WTC11 (cell line): ENCODE measurements at regions not wholly inside any gene's neighbourhood (a gene's known extent, or its start where the extent isn't known, plus 50 kb on each side); places are given as distances from the start of the nearest gene placed in this dataset.

Experiments
- ATAC-seq: fragments of 200-7000 bp; cut with Tn5 transposase; 2 replicates; pipeline ENCODE4 v1.10.0; 2021; ENCODE audit warnings: mild to moderate bottlenecking, moderate library complexity
- CTCF ChIA-PET: fragments of 300-600 bp; sonication (Branson Sonifier 250); formaldehyde crosslinking; loops from one replicate; lab custom pipeline; 2021; ENCODE audit warnings: antibody characterized with exemption; lab: Charles Lee
- POLR2A ChIA-PET: fragments of 350-600 bp; sonication (Branson Sonifier 250); formaldehyde crosslinking; loops from one replicate; lab custom pipeline; 2021; ENCODE audit warnings: antibody characterized with exemption; lab: Charles Lee
- DNase-seq: peaks from one replicate; pipeline ENCODE4 v3.0.0; 2021; ENCODE audit warnings: low spot score
- H3K27ac Mint-ChIP-seq: 2 replicates; pipeline ENCODE4 v1.8.0; 2021; ENCODE audit warnings: mixed read lengths
- H3K27me3 Mint-ChIP-seq: 2 replicates; pipeline ENCODE4 v1.8.0; 2021; ENCODE audit warnings: low read depth, mild to moderate bottlenecking, moderate library complexity, mixed read lengths
- H3K36me3 Mint-ChIP-seq: 2 replicates; pipeline ENCODE4 v1.8.0; 2021; ENCODE audit warnings: mixed read lengths
- H3K4me1 Mint-ChIP-seq: 2 replicates; pipeline ENCODE4 v1.8.0; 2022; ENCODE audit warnings: mixed read lengths
- H3K4me3 Mint-ChIP-seq: 2 replicates; pipeline ENCODE4 v1.8.0; 2021; ENCODE audit warnings: mild to moderate bottlenecking, moderate library complexity, mixed read lengths
- H3K9me3 Mint-ChIP-seq: 2 replicates; pipeline ENCODE4 v1.8.0; 2021; ENCODE audit warnings: mixed read lengths
- CREM ChIP-seq: sonication (generic); formaldehyde crosslinking; IDR thresholded peaks from 2 replicates; pipeline ENCODE4 v1.8.1; 2022; ENCODE audit warnings: mild to moderate bottlenecking, missing genetic modification reagents, moderate library complexity
- E2F5 ChIP-seq: sonication (generic); formaldehyde crosslinking; IDR thresholded peaks from 2 replicates; pipeline ENCODE4 v1.8.1; 2022; ENCODE audit warnings: mild to moderate bottlenecking, moderate library complexity, missing genetic modification reagents
- EMX1 ChIP-seq: fragments of 250-450 bp; sonication (Bioruptor Pico); IDR thresholded peaks from 2 replicates; pipeline ENCODE4 v1.8.0; 2021; ENCODE audit warnings: mild to moderate bottlenecking
- ESRRA ChIP-seq: sonication (generic); formaldehyde crosslinking; IDR thresholded peaks from 2 replicates; pipeline ENCODE4 v1.8.1; 2022; ENCODE audit warnings: mild to moderate bottlenecking, missing genetic modification reagents, borderline replicate concordance
- FOXJ3 ChIP-seq: sonication (generic); formaldehyde crosslinking; IDR thresholded peaks from 2 replicates; pipeline ENCODE4 v1.9.0; 2021; ENCODE audit warnings: missing genetic modification reagents, mild to moderate bottlenecking, borderline replicate concordance
- GABPB1 ChIP-seq: sonication (generic); formaldehyde crosslinking; IDR thresholded peaks from 2 replicates; pipeline ENCODE4 v1.8.1; 2023; ENCODE audit warnings: mild to moderate bottlenecking, missing genetic modification reagents
- IRF2 ChIP-seq: sonication (generic); formaldehyde crosslinking; IDR thresholded peaks from 2 replicates; pipeline ENCODE4 v1.8.0; 2022; ENCODE audit warnings: low read depth, missing genetic modification reagents, borderline replicate concordance
- NR3C1 ChIP-seq: sonication (generic); formaldehyde crosslinking; conservative IDR thresholded peaks from 2 replicates; pipeline ENCODE4 v1.8.1; 2023; ENCODE audit warnings: low read depth, mild to moderate bottlenecking, missing genetic modification reagents
- SMAD4 ChIP-seq: sonication (generic); formaldehyde crosslinking; IDR thresholded peaks from 2 replicates; pipeline ENCODE4 v1.8.0; 2022; ENCODE audit warnings: mild to moderate bottlenecking, missing genetic modification reagents
- SP1 ChIP-seq: sonication (generic); formaldehyde crosslinking; conservative IDR thresholded peaks from 2 replicates; pipeline ENCODE4 v1.8.1; 2022; ENCODE audit warnings: missing genetic modification reagents
- TCF7 ChIP-seq: sonication (generic); formaldehyde crosslinking; IDR thresholded peaks from 2 replicates; pipeline ENCODE4 v1.8.0; 2022; ENCODE audit warnings: mild to moderate bottlenecking, low read depth, missing genetic modification reagents, moderate library complexity
- ZNF396 ChIP-seq: fragments of 250-450 bp; sonication (Bioruptor Pico); IDR thresholded peaks from 2 replicates; pipeline ENCODE4 v1.8.0; 2021; ENCODE audit warnings: mild to moderate bottlenecking, moderate library complexity, borderline replicate concordance
- TF ChIP-seq, protein P1 (sequence below): sonication (generic); formaldehyde crosslinking; IDR thresholded peaks from 2 replicates; pipeline ENCODE4 v1.8.0; 2023; ENCODE audit warnings: missing genetic modification reagents, mild to moderate bottlenecking, borderline replicate concordance
- TF ChIP-seq, protein P2 (sequence below): sonication (generic); formaldehyde crosslinking; IDR thresholded peaks from 2 replicates; pipeline ENCODE4 v1.8.0; 2022; ENCODE audit warnings: mild to moderate bottlenecking, missing genetic modification reagents
- TF ChIP-seq, protein P3 (sequence below): sonication (generic); formaldehyde crosslinking; IDR thresholded peaks from 2 replicates; pipeline ENCODE4 v1.8.1; 2022; ENCODE audit warnings: missing genetic modification reagents, borderline replicate concordance
- TF ChIP-seq, protein P4 (sequence below): sonication (generic); formaldehyde crosslinking; IDR thresholded peaks from 2 replicates; pipeline ENCODE4 v1.8.1; 2022; ENCODE audit warnings: low read depth, missing genetic modification reagents, borderline replicate concordance
- TF ChIP-seq, protein P5 (sequence below): fragments of 200-600 bp; IDR thresholded peaks from 2 replicates; pipeline ENCODE4 v1.8.0; 2022; ENCODE audit warnings: antibody characterized with exemption
- TF ChIP-seq, protein P6 (sequence below): sonication (generic); formaldehyde crosslinking; IDR thresholded peaks from 2 replicates; pipeline ENCODE4 v1.8.0; 2022; ENCODE audit warnings: missing genetic modification reagents

DNA sequence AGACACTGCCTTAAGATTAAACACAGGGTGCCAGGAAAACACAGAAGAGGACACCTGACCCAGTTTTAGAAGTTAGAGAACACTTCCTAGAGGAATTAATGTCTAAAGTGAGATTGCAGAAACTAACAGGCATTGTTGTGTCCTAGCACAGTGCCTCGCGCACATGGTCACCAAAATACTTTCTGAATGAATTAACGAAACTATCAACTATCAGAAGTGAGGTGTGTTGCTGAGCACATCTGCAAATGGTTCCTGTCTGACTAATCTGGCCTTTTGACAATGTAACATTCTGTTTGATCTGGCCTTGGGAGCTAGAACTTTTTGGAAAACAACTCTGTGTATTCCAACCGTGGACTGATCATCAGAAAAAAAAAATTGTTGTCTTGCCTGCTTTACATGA, 556.8 kb upstream of the LCORL start:
- Mint-ChIP-seq H3K4me1 (peaks cover 14% of the 10 kb centered on the region), H3K36me3 (no peaks in the 10 kb centered on the region), H3K27ac (no peak overlapping the region), H3K4me3 (no peak overlapping the region), H3K9me3 (no peaks in the 10 kb centered on the region), H3K27me3 (no peaks in the 10 kb centered on the region)
- ChIA-PET POLR2A (no interaction called here), CTCF (no interaction called here)
- TF ChIP-seq CREM (CRISPR knock-in tag) (no peak), EMX1 (CRISPR knock-in tag) (no peak), ESRRA (no peak), IRF2 (CRISPR knock-in tag) (no peak), ZNF396 (CRISPR knock-in tag) (no peak)
- TF ChIP-seq, protein P1, sequence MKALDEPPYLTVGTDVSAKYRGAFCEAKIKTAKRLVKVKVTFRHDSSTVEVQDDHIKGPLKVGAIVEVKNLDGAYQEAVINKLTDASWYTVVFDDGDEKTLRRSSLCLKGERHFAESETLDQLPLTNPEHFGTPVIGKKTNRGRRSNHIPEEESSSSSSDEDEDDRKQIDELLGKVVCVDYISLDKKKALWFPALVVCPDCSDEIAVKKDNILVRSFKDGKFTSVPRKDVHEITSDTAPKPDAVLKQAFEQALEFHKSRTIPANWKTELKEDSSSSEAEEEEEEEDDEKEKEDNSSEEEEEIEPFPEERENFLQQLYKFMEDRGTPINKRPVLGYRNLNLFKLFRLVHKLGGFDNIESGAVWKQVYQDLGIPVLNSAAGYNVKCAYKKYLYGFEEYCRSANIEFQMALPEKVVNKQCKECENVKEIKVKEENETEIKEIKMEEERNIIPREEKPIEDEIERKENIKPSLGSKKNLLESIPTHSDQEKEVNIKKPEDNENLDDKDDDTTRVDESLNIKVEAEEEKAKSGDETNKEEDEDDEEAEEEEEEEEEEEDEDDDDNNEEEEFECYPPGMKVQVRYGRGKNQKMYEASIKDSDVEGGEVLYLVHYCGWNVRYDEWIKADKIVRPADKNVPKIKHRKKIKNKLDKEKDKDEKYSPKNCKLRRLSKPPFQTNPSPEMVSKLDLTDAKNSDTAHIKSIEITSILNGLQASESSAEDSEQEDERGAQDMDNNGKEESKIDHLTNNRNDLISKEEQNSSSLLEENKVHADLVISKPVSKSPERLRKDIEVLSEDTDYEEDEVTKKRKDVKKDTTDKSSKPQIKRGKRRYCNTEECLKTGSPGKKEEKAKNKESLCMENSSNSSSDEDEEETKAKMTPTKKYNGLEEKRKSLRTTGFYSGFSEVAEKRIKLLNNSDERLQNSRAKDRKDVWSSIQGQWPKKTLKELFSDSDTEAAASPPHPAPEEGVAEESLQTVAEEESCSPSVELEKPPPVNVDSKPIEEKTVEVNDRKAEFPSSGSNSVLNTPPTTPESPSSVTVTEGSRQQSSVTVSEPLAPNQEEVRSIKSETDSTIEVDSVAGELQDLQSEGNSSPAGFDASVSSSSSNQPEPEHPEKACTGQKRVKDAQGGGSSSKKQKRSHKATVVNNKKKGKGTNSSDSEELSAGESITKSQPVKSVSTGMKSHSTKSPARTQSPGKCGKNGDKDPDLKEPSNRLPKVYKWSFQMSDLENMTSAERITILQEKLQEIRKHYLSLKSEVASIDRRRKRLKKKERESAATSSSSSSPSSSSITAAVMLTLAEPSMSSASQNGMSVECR = no peak
- no peak for ATAC-seq
- no peak for DNase-seq

DNA sequence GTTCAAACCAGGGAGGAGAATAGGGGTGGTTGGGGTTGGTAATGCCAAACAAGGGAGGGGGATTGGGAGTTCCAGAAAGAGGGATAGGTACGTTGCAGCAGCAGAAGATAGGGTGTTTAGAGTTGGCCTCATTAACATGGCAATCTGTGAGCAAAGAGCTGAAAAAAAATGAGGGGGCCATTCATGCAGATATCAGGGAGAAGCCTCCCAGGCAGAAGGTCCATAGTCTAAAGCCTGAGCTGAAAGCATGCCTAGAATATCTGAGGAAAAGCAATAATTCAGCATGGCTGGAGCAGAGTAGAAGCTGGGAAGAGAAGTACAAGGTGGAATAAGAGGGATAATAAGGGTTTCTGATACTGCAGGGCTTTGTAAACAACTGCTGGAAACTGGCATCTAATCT, 550.9 kb upstream of the LCORL start:
- Mint-ChIP-seq H3K4me1 (no peaks in the 10 kb centered on the region), H3K27ac (no peak overlapping the region), H3K4me3 (no peak overlapping the region), H3K9me3 (no peaks in the 10 kb centered on the region), H3K36me3 (no peaks in the 10 kb centered on the region), H3K27me3 (no peaks in the 10 kb centered on the region)
- ChIA-PET CTCF (interaction anchor here (1.1 to 1.3 kb wide), 2 partner anchors 21 to 36 kb away, joined by 4 read pairs; no protein-coding TSS in a partner anchor), POLR2A (no interaction called here)
- TF ChIP-seq FOXJ3 (CRISPR knock-in tag) = no peak
- TF ChIP-seq NR3C1 (CRISPR knock-in tag) = no peak
- DNase-seq (no peak), ATAC-seq (no peak)

- Mint-ChIP-seq H3K9me3 (no peaks in the 10 kb centered on the region), H3K4me3 (no peak overlapping the region), H3K4me1 (no peaks in the 10 kb centered on the region), H3K36me3 (no peaks in the 10 kb centered on the region), H3K27ac (no peak overlapping the region), H3K27me3 (no peaks in the 10 kb centered on the region)
- ChIA-PET POLR2A (no interaction called here), CTCF (interaction anchor here (1.1 to 1.3 kb wide), 2 partner anchors 22 to 35 kb away, joined by 4 read pairs; no protein-coding TSS in a partner anchor)
- ATAC-seq (no peak), DNase-seq (no peak)
- TF ChIP-seq, protein P2, sequence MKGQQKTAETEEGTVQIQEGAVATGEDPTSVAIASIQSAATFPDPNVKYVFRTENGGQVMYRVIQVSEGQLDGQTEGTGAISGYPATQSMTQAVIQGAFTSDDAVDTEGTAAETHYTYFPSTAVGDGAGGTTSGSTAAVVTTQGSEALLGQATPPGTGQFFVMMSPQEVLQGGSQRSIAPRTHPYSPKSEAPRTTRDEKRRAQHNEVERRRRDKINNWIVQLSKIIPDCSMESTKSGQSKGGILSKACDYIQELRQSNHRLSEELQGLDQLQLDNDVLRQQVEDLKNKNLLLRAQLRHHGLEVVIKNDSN = no peak
- TF ChIP-seq, protein P3, sequence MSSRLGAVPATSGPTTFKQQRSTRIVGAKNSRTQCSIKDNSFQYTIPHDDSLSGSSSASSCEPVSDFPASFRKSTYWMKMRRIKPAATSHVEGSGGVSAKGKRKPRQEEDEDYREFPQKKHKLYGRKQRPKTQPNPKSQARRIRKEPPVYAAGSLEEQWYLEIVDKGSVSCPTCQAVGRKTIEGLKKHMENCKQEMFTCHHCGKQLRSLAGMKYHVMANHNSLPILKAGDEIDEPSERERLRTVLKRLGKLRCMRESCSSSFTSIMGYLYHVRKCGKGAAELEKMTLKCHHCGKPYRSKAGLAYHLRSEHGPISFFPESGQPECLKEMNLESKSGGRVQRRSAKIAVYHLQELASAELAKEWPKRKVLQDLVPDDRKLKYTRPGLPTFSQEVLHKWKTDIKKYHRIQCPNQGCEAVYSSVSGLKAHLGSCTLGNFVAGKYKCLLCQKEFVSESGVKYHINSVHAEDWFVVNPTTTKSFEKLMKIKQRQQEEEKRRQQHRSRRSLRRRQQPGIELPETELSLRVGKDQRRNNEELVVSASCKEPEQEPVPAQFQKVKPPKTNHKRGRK (CRISPR knock-in tag) = no peak
- TF ChIP-seq E2F5 (no peak), GABPB1 (CRISPR knock-in tag) (no peak), SMAD4 (CRISPR knock-in tag) (no peak), SP1 (no peak), TCF7 (no peak)
- TF ChIP-seq, protein P4, sequence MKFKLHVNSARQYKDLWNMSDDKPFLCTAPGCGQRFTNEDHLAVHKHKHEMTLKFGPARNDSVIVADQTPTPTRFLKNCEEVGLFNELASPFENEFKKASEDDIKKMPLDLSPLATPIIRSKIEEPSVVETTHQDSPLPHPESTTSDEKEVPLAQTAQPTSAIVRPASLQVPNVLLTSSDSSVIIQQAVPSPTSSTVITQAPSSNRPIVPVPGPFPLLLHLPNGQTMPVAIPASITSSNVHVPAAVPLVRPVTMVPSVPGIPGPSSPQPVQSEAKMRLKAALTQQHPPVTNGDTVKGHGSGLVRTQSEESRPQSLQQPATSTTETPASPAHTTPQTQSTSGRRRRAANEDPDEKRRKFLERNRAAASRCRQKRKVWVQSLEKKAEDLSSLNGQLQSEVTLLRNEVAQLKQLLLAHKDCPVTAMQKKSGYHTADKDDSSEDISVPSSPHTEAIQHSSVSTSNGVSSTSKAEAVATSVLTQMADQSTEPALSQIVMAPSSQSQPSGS (CRISPR knock-in tag) = no peak
- TF ChIP-seq, protein P5, sequence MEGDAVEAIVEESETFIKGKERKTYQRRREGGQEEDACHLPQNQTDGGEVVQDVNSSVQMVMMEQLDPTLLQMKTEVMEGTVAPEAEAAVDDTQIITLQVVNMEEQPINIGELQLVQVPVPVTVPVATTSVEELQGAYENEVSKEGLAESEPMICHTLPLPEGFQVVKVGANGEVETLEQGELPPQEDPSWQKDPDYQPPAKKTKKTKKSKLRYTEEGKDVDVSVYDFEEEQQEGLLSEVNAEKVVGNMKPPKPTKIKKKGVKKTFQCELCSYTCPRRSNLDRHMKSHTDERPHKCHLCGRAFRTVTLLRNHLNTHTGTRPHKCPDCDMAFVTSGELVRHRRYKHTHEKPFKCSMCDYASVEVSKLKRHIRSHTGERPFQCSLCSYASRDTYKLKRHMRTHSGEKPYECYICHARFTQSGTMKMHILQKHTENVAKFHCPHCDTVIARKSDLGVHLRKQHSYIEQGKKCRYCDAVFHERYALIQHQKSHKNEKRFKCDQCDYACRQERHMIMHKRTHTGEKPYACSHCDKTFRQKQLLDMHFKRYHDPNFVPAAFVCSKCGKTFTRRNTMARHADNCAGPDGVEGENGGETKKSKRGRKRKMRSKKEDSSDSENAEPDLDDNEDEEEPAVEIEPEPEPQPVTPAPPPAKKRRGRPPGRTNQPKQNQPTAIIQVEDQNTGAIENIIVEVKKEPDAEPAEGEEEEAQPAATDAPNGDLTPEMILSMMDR = no peak
- TF ChIP-seq, protein P6, sequence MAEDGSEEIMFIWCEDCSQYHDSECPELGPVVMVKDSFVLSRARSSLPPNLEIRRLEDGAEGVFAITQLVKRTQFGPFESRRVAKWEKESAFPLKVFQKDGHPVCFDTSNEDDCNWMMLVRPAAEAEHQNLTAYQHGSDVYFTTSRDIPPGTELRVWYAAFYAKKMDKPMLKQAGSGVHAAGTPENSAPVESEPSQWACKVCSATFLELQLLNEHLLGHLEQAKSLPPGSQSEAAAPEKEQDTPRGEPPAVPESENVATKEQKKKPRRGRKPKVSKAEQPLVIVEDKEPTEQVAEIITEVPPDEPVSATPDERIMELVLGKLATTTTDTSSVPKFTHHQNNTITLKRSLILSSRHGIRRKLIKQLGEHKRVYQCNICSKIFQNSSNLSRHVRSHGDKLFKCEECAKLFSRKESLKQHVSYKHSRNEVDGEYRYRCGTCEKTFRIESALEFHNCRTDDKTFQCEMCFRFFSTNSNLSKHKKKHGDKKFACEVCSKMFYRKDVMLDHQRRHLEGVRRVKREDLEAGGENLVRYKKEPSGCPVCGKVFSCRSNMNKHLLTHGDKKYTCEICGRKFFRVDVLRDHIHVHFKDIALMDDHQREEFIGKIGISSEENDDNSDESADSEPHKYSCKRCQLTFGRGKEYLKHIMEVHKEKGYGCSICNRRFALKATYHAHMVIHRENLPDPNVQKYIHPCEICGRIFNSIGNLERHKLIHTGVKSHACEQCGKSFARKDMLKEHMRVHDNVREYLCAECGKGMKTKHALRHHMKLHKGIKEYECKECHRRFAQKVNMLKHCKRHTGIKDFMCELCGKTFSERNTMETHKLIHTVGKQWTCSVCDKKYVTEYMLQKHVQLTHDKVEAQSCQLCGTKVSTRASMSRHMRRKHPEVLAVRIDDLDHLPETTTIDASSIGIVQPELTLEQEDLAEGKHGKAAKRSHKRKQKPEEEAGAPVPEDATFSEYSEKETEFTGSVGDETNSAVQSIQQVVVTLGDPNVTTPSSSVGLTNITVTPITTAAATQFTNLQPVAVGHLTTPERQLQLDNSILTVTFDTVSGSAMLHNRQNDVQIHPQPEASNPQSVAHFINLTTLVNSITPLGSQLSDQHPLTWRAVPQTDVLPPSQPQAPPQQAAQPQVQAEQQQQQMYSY (CRISPR knock-in tag) = no peak
Measured at GRCh38 chr4:18571301-18571761, 549.8 kb upstream of the LCORL start.
